KMS-11 (cell line): ENCODE measurements at regions not wholly inside any gene's neighbourhood (a gene's known extent, or its start where the extent isn't known, plus 50 kb on each side); places are given as distances from the start of the nearest gene placed in this dataset.

ENCODE experiments used
- H2AFZ ChIP-seq: fragments of 200-600 bp; sonication (generic); 2 replicates; pipeline ENCODE4 v1.6.1; 2016; ENCODE audit warnings: antibody characterized with exemption, mixed run types, low read depth
- H3K27ac ChIP-seq: fragments of 200-600 bp; sonication (generic); 2 replicates; pipeline ENCODE4 v1.6.1; 2016; ENCODE audit warnings: mild to moderate bottlenecking, mixed run types
- H3K27me3 ChIP-seq: fragments of 200-600 bp; sonication (generic); 2 replicates; pipeline ENCODE4 v1.6.1; 2017; ENCODE audit warnings: mild to moderate bottlenecking, low read depth, mixed run types, moderate library complexity; ENCODE audit not compliant: insufficient read depth
- H3K36me3 ChIP-seq: fragments of 200-600 bp; sonication (generic); 2 replicates; pipeline ENCODE4 v1.6.1; 2017; ENCODE audit warnings: mild to moderate bottlenecking, mixed run types; ENCODE audit not compliant: insufficient read depth
- H3K4me1 ChIP-seq: fragments of 200-600 bp; sonication (generic); 2 replicates; pipeline ENCODE4 v1.6.1; 2016; ENCODE audit warnings: mild to moderate bottlenecking, low read depth, mixed run types; ENCODE audit not compliant: poor library complexity, severe bottlenecking
- H3K4me2 ChIP-seq: fragments of 200-600 bp; sonication (generic); 2 replicates; pipeline ENCODE4 v1.7.0; 2016; ENCODE audit warnings: mild to moderate bottlenecking, mixed run types
- H3K4me3 ChIP-seq: fragments of 200-600 bp; sonication (generic); IDR thresholded peaks from 2 replicates; pipeline ENCODE4 v1.6.1; 2017; ENCODE audit warnings: low read depth, low read length, mixed read lengths; ENCODE audit not compliant: insufficient read depth
- H3K79me2 ChIP-seq: fragments of 200-600 bp; sonication (generic); 2 replicates; pipeline ENCODE4 v1.6.1; 2016; ENCODE audit warnings: low read depth, mixed run types; ENCODE audit not compliant: insufficient read depth
- H3K9ac ChIP-seq: fragments of 200-600 bp; sonication (generic); 2 replicates; pipeline ENCODE4 v1.6.1; 2016; ENCODE audit warnings: mild to moderate bottlenecking, mixed run types
- H4K20me1 ChIP-seq: fragments of 200-600 bp; sonication (generic); 2 replicates; pipeline ENCODE4 v1.6.1; 2016; ENCODE audit warnings: mild to moderate bottlenecking, mixed run types; ENCODE audit not compliant: insufficient read depth
- CTCF ChIP-seq: fragments of 200-600 bp; sonication (generic); conservative IDR thresholded peaks from 2 replicates; pipeline ENCODE4 v1.6.1; 2017; ENCODE audit warnings: low read depth, mild to moderate bottlenecking, antibody characterized with exemption, low read length, moderate library complexity, mixed read lengths

- no peaks in the 10 kb centered on the region for H3K36me3 ChIP-seq
- H3K4me1 ChIP-seq, result no peaks in the 10 kb centered on the region
- no peak for TF ChIP-seq CTCF
- no peak overlapping the region for H3K27ac ChIP-seq
- H3K79me2 ChIP-seq, result no peaks in the 10 kb centered on the region
- no peak overlapping the region for H3K9ac ChIP-seq
- H3K4me2 ChIP-seq, result no peak overlapping the region
- no peaks in the 10 kb centered on the region for H4K20me1 ChIP-seq
- no peak overlapping the region for H3K4me3 ChIP-seq
- H2AFZ ChIP-seq, result no peak overlapping the region
- H3K27me3 ChIP-seq, result no peaks in the 10 kb centered on the region
Observed at GRCh38 chr2:192735447-192735846, 540.7 kb upstream of the TMEFF2 start.

- Histone ChIP-seq H4K20me1 (no peaks in the 10 kb centered on the region), H3K27ac (no peak overlapping the region), H3K27me3 (no peaks in the 10 kb centered on the region), H3K36me3 (no peaks in the 10 kb centered on the region), H3K9ac (no peak overlapping the region), H2AFZ (no peak overlapping the region), H3K4me1 (no peaks in the 10 kb centered on the region), H3K4me3 (no peak overlapping the region), H3K79me2 (no peaks in the 10 kb centered on the region), H3K4me2 (no peak overlapping the region)
- no peak for TF ChIP-seq CTCF
Observed at GRCh38 chr2:192729369-192729768, 534.6 kb upstream of the TMEFF2 start.

- Histone ChIP-seq H4K20me1 (no peaks in the 10 kb centered on the region), H3K4me1 (no peaks in the 10 kb centered on the region), H3K36me3 (no peaks in the 10 kb centered on the region), H3K4me2 (no peak overlapping the region), H3K4me3 (no peak overlapping the region), H3K9ac (no peak overlapping the region), H3K27me3 (no peaks in the 10 kb centered on the region), H2AFZ (no peak overlapping the region), H3K27ac (no peak overlapping the region), H3K79me2 (no peaks in the 10 kb centered on the region)
- no peak for TF ChIP-seq CTCF
Observed at GRCh38 chr2:192725991-192726390, 531.3 kb upstream of the TMEFF2 start.

- no peaks in the 10 kb centered on the region for H3K36me3 ChIP-seq
- H3K27ac ChIP-seq, result no peak overlapping the region
- H3K9ac ChIP-seq, result no peak overlapping the region
- H3K4me3 ChIP-seq, result no peak overlapping the region
- H3K79me2 ChIP-seq, result no peaks in the 10 kb centered on the region
- TF ChIP-seq CTCF, result no peak
- H3K27me3 ChIP-seq, result no peaks in the 10 kb centered on the region
- no peaks in the 10 kb centered on the region for H3K4me1 ChIP-seq
- no peak overlapping the region for H2AFZ ChIP-seq
- no peaks in the 10 kb centered on the region for H4K20me1 ChIP-seq
- H3K4me2 ChIP-seq, result no peak overlapping the region
Observed at GRCh38 chr2:192719629-192720028, 524.9 kb upstream of the TMEFF2 start.

GRCh38 chr2:192718340-192718739 lies 523.6 kb upstream of the TMEFF2 start:
- Histone ChIP-seq H3K4me2 (no peak overlapping the region), H3K27me3 (no peaks in the 10 kb centered on the region), H3K27ac (no peak overlapping the region), H3K36me3 (no peaks in the 10 kb centered on the region), H4K20me1 (no peaks in the 10 kb centered on the region), H3K9ac (no peak overlapping the region), H3K79me2 (no peaks in the 10 kb centered on the region), H3K4me1 (no peaks in the 10 kb centered on the region), H3K4me3 (no peak overlapping the region), H2AFZ (no peak overlapping the region)
- TF ChIP-seq CTCF, result no peak
